H9 (cell line): ENCODE measurements at regions not wholly inside any gene's neighbourhood (a gene's known extent, or its start where the extent isn't known, plus 50 kb on each side); places are given as distances from the start of the nearest gene placed in this dataset.

Source experiments
- DNase-seq: peaks from one replicate; pipeline ENCODE4 v3.0.0-alpha.2; 2017
- H2AFZ ChIP-seq: one replicate; pipeline ENCODE4 v1.6.1; 2013; ENCODE audit warnings: mild to moderate bottlenecking, low read length, control low read depth, moderate library complexity
- H2AK5ac ChIP-seq: 2 replicates; pipeline ENCODE4 v1.6.1; 2013; ENCODE audit warnings: low read length, control low read depth, mixed read lengths; ENCODE audit not compliant: insufficient read length
- H2BK120ac ChIP-seq: one replicate; pipeline ENCODE4 v1.6.1; 2013; ENCODE audit warnings: low read depth, mild to moderate bottlenecking, low read length, control low read depth, inconsistent platforms; ENCODE audit not compliant: poor library complexity, severe bottlenecking
- H2BK12ac ChIP-seq: 2 replicates; pipeline ENCODE4 v1.6.1; 2013; ENCODE audit warnings: low read length, control low read depth, mixed read lengths, low read depth; ENCODE audit not compliant: insufficient read length
- H2BK15ac ChIP-seq: 2 replicates; pipeline ENCODE4 v1.6.1; 2013; ENCODE audit warnings: low read depth, low read length, control low read depth
- H2BK20ac ChIP-seq: one replicate; pipeline ENCODE4 v1.6.1; 2013; ENCODE audit warnings: low read depth, mild to moderate bottlenecking, low read length, control low read depth, inconsistent platforms; ENCODE audit not compliant: poor library complexity, severe bottlenecking
- H2BK5ac ChIP-seq: 2 replicates; pipeline ENCODE4 v1.6.1; 2013; ENCODE audit warnings: low read length, control low read depth, mixed read lengths; ENCODE audit not compliant: insufficient read length
- H3K14ac ChIP-seq: 2 replicates; pipeline ENCODE4 v1.6.1; 2013; ENCODE audit warnings: low read length, control low read depth; ENCODE audit not compliant: insufficient read depth
- H3K18ac ChIP-seq: 2 replicates; pipeline ENCODE4 v1.6.1; 2013; ENCODE audit warnings: low read depth, mild to moderate bottlenecking, mixed read lengths, low read length, control low read depth; ENCODE audit not compliant: insufficient read length
- H3K23ac ChIP-seq: 2 replicates; pipeline ENCODE4 v1.6.1; 2013; ENCODE audit warnings: low read length, control low read depth, mixed read lengths, low read depth; ENCODE audit not compliant: insufficient read length
- H3K23me2 ChIP-seq: 2 replicates; pipeline ENCODE4 v1.6.1; 2013; ENCODE audit warnings: low read depth, mild to moderate bottlenecking, mixed read lengths, low read length, control low read depth; ENCODE audit not compliant: insufficient read length, poor library complexity, severe bottlenecking
- H3K27ac ChIP-seq: 2 replicates; pipeline ENCODE4 v1.5.1; 2013; ENCODE audit warnings: low read length, control low read depth, mixed read lengths, low read depth; ENCODE audit not compliant: insufficient read length
- H3K27me3 ChIP-seq: 2 replicates; pipeline ENCODE4 v1.6.1; 2013; ENCODE audit warnings: low read length, control low read depth, inconsistent platforms; ENCODE audit not compliant: insufficient read depth
- H3K4ac ChIP-seq: 2 replicates; pipeline ENCODE4 v1.6.1; 2013; ENCODE audit warnings: low read depth, mild to moderate bottlenecking, control low read depth, inconsistent platforms, low read length, moderate library complexity
- H3K4me1 ChIP-seq: 2 replicates; pipeline ENCODE4 v1.6.1; 2013; ENCODE audit warnings: low read length, control low read depth, inconsistent platforms; ENCODE audit not compliant: insufficient read depth
- H3K4me2 ChIP-seq: 2 replicates; pipeline ENCODE4 v1.6.1; 2013; ENCODE audit warnings: low read length, control low read depth, mixed read lengths; ENCODE audit not compliant: insufficient read length, insufficient read depth
- H3K56ac ChIP-seq: 2 replicates; pipeline ENCODE4 v1.6.1; 2013; ENCODE audit warnings: low read depth, mild to moderate bottlenecking, mixed read lengths, low read length, control low read depth; ENCODE audit not compliant: insufficient read length
- H3K79me1 ChIP-seq: 2 replicates; pipeline ENCODE4 v1.6.1; 2013; ENCODE audit warnings: low read depth, mild to moderate bottlenecking, moderate library complexity, low read length, control low read depth, inconsistent platforms; ENCODE audit not compliant: insufficient read depth, poor library complexity, severe bottlenecking
- H3K79me2 ChIP-seq: 2 replicates; pipeline ENCODE4 v1.6.1; 2013; ENCODE audit warnings: low read length, control low read depth, inconsistent platforms; ENCODE audit not compliant: insufficient read depth
- H3K9ac ChIP-seq: 2 replicates; pipeline ENCODE4 v1.6.1; 2013; ENCODE audit warnings: low read length, control low read depth, mixed read lengths; ENCODE audit not compliant: insufficient read length; ENCODE audit errors: extremely low read depth
- H3K9me3 ChIP-seq: one replicate; pipeline ENCODE4 v1.6.1; 2013; ENCODE audit warnings: low read depth, low read length, inconsistent platforms; ENCODE audit not compliant: control insufficient read depth
- H3T11ph ChIP-seq: one replicate; pipeline ENCODE4 v1.6.1; 2013; ENCODE audit warnings: mild to moderate bottlenecking, low read length, control low read depth, inconsistent platforms
- H4K20me1 ChIP-seq: one replicate; pipeline ENCODE4 v1.6.1; 2013; ENCODE audit not compliant: control insufficient read depth, insufficient read length, insufficient read depth
- H4K5ac ChIP-seq: 2 replicates; pipeline ENCODE4 v1.6.1; 2013; ENCODE audit warnings: low read depth, mild to moderate bottlenecking, mixed read lengths, low read length, control low read depth; ENCODE audit not compliant: insufficient read length
- H4K8ac ChIP-seq: replicated peaks from 2 replicates; pipeline ENCODE4 v1.6.1; 2013; ENCODE audit warnings: low read length, control low read depth, mixed read lengths, low read depth; ENCODE audit not compliant: insufficient read length
- H4K91ac ChIP-seq: 2 replicates; pipeline ENCODE4 v1.6.1; 2013; ENCODE audit warnings: low read depth, mild to moderate bottlenecking, moderate library complexity, mixed read lengths, low read length, control low read depth; ENCODE audit not compliant: insufficient read length
- H3K27ac Mint-ChIP-seq, 3 experiments: 2 replicates in 2 of 3; 3 replicates in 1 of 3; pipeline ENCODE4 v1.8.0; 2020 to 2021; ENCODE audit warnings: mixed read lengths in 3 of 3, mild to moderate bottlenecking in 1 of 3, moderate library complexity in 1 of 3
- H3K27me3 Mint-ChIP-seq: 2 replicates; pipeline ENCODE4 v1.8.0; 2021; ENCODE audit warnings: low read depth, mild to moderate bottlenecking, moderate library complexity, mixed read lengths
- H3K36me3 Mint-ChIP-seq, 3 experiments: 2 replicates in 2 of 3; 3 replicates in 1 of 3; pipeline ENCODE4 v1.8.0; 2020 to 2021; ENCODE audit warnings: low read depth in 3 of 3, mixed read lengths in 3 of 3; ENCODE audit not compliant: insufficient read depth in 1 of 3
- H3K4me1 Mint-ChIP-seq, 2 experiments: 2 replicates each; pipeline ENCODE4 v1.8.0; 2020; ENCODE audit warnings: mixed read lengths in 2 of 2
- H3K4me3 Mint-ChIP-seq, 2 experiments: 2 replicates in 1 of 2; 3 replicates in 1 of 2; pipeline ENCODE4 v1.8.0; 2020 to 2021; ENCODE audit warnings: mild to moderate bottlenecking in 2 of 2, mixed read lengths in 2 of 2, moderate library complexity in 1 of 2
- H3K9me3 Mint-ChIP-seq, 2 experiments: 2 replicates in 1 of 2; 3 replicates in 1 of 2; pipeline ENCODE4 v1.8.0; 2020; ENCODE audit warnings: mild to moderate bottlenecking in 2 of 2, mixed read lengths in 2 of 2, moderate library complexity in 1 of 2
- CTCF ChIP-seq: fragments of 200-600 bp; sonication (generic); conservative IDR thresholded peaks from 3 replicates; pipeline ENCODE4 v1.8.0; 2021; ENCODE audit warnings: antibody characterized with exemption, mild to moderate bottlenecking
- WGBS: extraction: QIAGEN DNeasy Blood & Tissue Kit; methylation state at CpG from one replicate; pipeline ENCODE4 v1.1.7; 2013; ENCODE audit warnings: missing lambda C conversion rate, low lambda C conversion rate, mixed read lengths; ENCODE audit not compliant: insufficient read length; ENCODE audit errors: extremely low coverage; 5-methylcytosine and 5-hydroxymethylcytosine counted together

GRCh38 chr3:154013736-154014135, 107.5 kb upstream of the ARHGEF26 start:
- no CpG with 5 or more reads among the region's 4 CpGs for WGBS
- DNase-seq, result no peak
- H3K27me3 Mint-ChIP-seq, result no peaks in the 10 kb centered on the region
- Histone ChIP-seq H3K23me2 (no peaks in the 10 kb centered on the region), H3K4me1 (peaks cover 2% of the 10 kb centered on the region; the same call in 1 of the 2 replicates), H2BK15ac (no peak overlapping the region), H3K79me2 (no peaks in the 10 kb centered on the region), H3K23ac (no peak overlapping the region), H3K4ac (no peak overlapping the region), H2BK120ac (no peak overlapping the region), H3K27me3 (no peaks in the 10 kb centered on the region), H3K79me1 (no peaks in the 10 kb centered on the region), H3K56ac (no peak overlapping the region), H2AK5ac (no peak overlapping the region), H2BK5ac (no peak overlapping the region), H3K14ac (no peak overlapping the region), H3K9ac (no peak overlapping the region), H4K91ac (no peak overlapping the region), H2AFZ (no peak overlapping the region), H2BK12ac (no peak overlapping the region), H4K8ac (no peak overlapping the region), H3K9me3 (no peaks in the 10 kb centered on the region), H3K27ac (no peak overlapping the region), H3K4me2 (no peak overlapping the region), H3T11ph (no peak overlapping the region), H4K20me1 (no peaks in the 10 kb centered on the region), H3K18ac (no peak overlapping the region), H2BK20ac (no peak overlapping the region), H4K5ac (no peak overlapping the region)
- H3K4me1 Mint-ChIP-seq, result peaks cover 10% of the 10 kb centered on the region in 2 experiments
- H3K36me3 Mint-ChIP-seq, result no peaks in the 10 kb centered on the region
- H3K27ac Mint-ChIP-seq, result no peak overlapping the region
- no peak for TF ChIP-seq CTCF
- H3K9me3 Mint-ChIP-seq, result no peaks in the 10 kb centered on the region
- no peak overlapping the region for H3K4me3 Mint-ChIP-seq
